Skeletal muscle satellite cell (primary cell): ENCODE measurements at regions not wholly inside any gene's neighbourhood (a gene's known extent, or its start where the extent isn't known, plus 50 kb on each side); places are given as distances from the start of the nearest gene placed in this dataset.
A peak's percentile ranks its signal among the peaks of the same experiment; 100 is the strongest.
"Not testable (repeated sequence)": the region's sequence is repeated elsewhere in the genome, so short reads cannot be mapped to it uniquely, and the experiment has no call there.

ENCODE experiments used
- H3K27me3 ChIP-seq: 2 replicates; pipeline ENCODE4 v1.7.0; 2013; ENCODE audit warnings: low read length; ENCODE audit not compliant: control insufficient read depth, insufficient read depth
- H3K36me3 ChIP-seq: 2 replicates; pipeline ENCODE4 v1.7.0; 2013; ENCODE audit warnings: mild to moderate bottlenecking, control low read depth, low read length; ENCODE audit not compliant: insufficient read depth
- H3K4me1 ChIP-seq: 2 replicates; pipeline ENCODE4 v1.7.0; 2013; ENCODE audit warnings: low read length; ENCODE audit not compliant: control insufficient read depth, insufficient read depth
- H3K4me2 ChIP-seq: 2 replicates; pipeline ENCODE4 v1.7.0; 2013; ENCODE audit warnings: mild to moderate bottlenecking, low read length
- H3K4me3 ChIP-seq: 2 replicates; pipeline ENCODE4 v1.7.0; 2013; ENCODE audit warnings: low read length
- H3K9ac ChIP-seq: 2 replicates; pipeline ENCODE4 v1.7.0; 2013; ENCODE audit warnings: mild to moderate bottlenecking, low read depth, low read length, moderate library complexity
- H3K9me3 ChIP-seq: replicated peaks from 2 replicates; pipeline ENCODE4 v1.7.0; 2013; ENCODE audit warnings: mild to moderate bottlenecking, control low read depth, low read length

- H3K36me3 ChIP-seq, result no peaks in the 10 kb centered on the region
- H3K27me3 ChIP-seq, result no peaks in the 10 kb centered on the region
- no peaks in the 10 kb centered on the region for H3K4me1 ChIP-seq
- H3K9me3 ChIP-seq, result no peaks in the 10 kb centered on the region
- H3K4me2 ChIP-seq, result no peak overlapping the region
- no peak overlapping the region for H3K4me3 ChIP-seq
- no peak overlapping the region for H3K9ac ChIP-seq
Observed at GRCh38 chr10:18868919-18869318, 179.7 kb upstream of the MALRD1 start.

- no peaks in the 10 kb centered on the region for H3K4me1 ChIP-seq
- H3K27me3 ChIP-seq, result no peaks in the 10 kb centered on the region
- H3K4me2 ChIP-seq, result no peak overlapping the region
- no peaks in the 10 kb centered on the region for H3K9me3 ChIP-seq
- no peak overlapping the region for H3K9ac ChIP-seq
- no peak overlapping the region for H3K4me3 ChIP-seq
- H3K36me3 ChIP-seq, result no peaks in the 10 kb centered on the region
Observed at GRCh38 chr10:18875477-18875876, 173.1 kb upstream of the MALRD1 start.

GRCh38 chr10:18879284-18879683, 169.3 kb upstream of the MALRD1 start:
- no peaks in the 10 kb centered on the region for H3K4me1 ChIP-seq
- no peak overlapping the region for H3K4me2 ChIP-seq
- H3K27me3 ChIP-seq, result no peaks in the 10 kb centered on the region
- H3K36me3 ChIP-seq, result no peaks in the 10 kb centered on the region
- no peak overlapping the region for H3K4me3 ChIP-seq
- H3K9me3 ChIP-seq, result no peaks in the 10 kb centered on the region
- no peak overlapping the region for H3K9ac ChIP-seq

GRCh38 chr10:18880530-18880929, 168.1 kb upstream of the MALRD1 start:
- H3K4me3 ChIP-seq, result no peak overlapping the region
- H3K4me2 ChIP-seq, result no peak overlapping the region
- H3K9me3 ChIP-seq, result no peaks in the 10 kb centered on the region
- no peaks in the 10 kb centered on the region for H3K4me1 ChIP-seq
- H3K27me3 ChIP-seq, result no peaks in the 10 kb centered on the region
- no peaks in the 10 kb centered on the region for H3K36me3 ChIP-seq
- no peak overlapping the region for H3K9ac ChIP-seq

GRCh38 chr10:18886102-18886501, 162.5 kb upstream of the MALRD1 start:
- Histone ChIP-seq H3K27me3 (no peaks in the 10 kb centered on the region), H3K36me3 (no peaks in the 10 kb centered on the region), H3K4me2 (no peak overlapping the region), H3K4me1 (no peaks in the 10 kb centered on the region), H3K9ac (no peak overlapping the region), H3K4me3 (no peak overlapping the region), H3K9me3 (no peaks in the 10 kb centered on the region)

GRCh38 chr10:18906636-18907035, 142.0 kb upstream of the MALRD1 start:
- peaks cover 13% of the 10 kb centered on the region for H3K4me1 ChIP-seq
- no peaks in the 10 kb centered on the region for H3K27me3 ChIP-seq
- H3K9ac ChIP-seq, result no peak overlapping the region
- no peaks in the 10 kb centered on the region for H3K36me3 ChIP-seq
- H3K4me3 ChIP-seq, result no peak overlapping the region
- H3K9me3 ChIP-seq, result no peaks in the 10 kb centered on the region
- peak overlapping the region; percentile 33 for H3K4me2 ChIP-seq

GRCh38 chr10:18917431-18917830, 131.2 kb upstream of the MALRD1 start:
- not testable (repeated sequence) for H3K36me3 ChIP-seq, H3K4me3 ChIP-seq, H3K4me1 ChIP-seq

GRCh38 chr10:18918532-18918931, 130.1 kb upstream of the MALRD1 start:
- Histone ChIP-seq H3K9ac (no peak overlapping the region), H3K4me3 (no peak overlapping the region), H3K9me3 (no peaks in the 10 kb centered on the region), H3K4me2 (peak overlapping the region; percentile 39), H3K27me3 (no peaks in the 10 kb centered on the region), H3K4me1 (peaks cover 10% of the 10 kb centered on the region), H3K36me3 (no peaks in the 10 kb centered on the region)

More at GRCh38 chr10:18917431-18917830, 131.2 kb upstream of the MALRD1 start:
- not testable (repeated sequence) for H3K9ac ChIP-seq, H3K9me3 ChIP-seq, H3K27me3 ChIP-seq, H3K4me2 ChIP-seq

- Histone ChIP-seq H3K36me3 (no peaks in the 10 kb centered on the region), H3K27me3 (no peaks in the 10 kb centered on the region)
Observed at GRCh38 chr10:18949391-18949790, 99.2 kb upstream of the MALRD1 start.

GRCh38 chr10:18951072-18951823, 97.4 kb upstream of the MALRD1 start:
- H3K4me3 ChIP-seq, H3K4me2 ChIP-seq, H3K36me3 ChIP-seq, H3K27me3 ChIP-seq, H3K9ac ChIP-seq, H3K4me1 ChIP-seq, H3K9me3 ChIP-seq: not testable (repeated sequence)

More at GRCh38 chr10:18949391-18949790, 99.2 kb upstream of the MALRD1 start:
- H3K4me2 ChIP-seq, result no peak overlapping the region
- peaks cover 9% of the 10 kb centered on the region for H3K4me1 ChIP-seq
- H3K9ac ChIP-seq, result no peak overlapping the region
- H3K4me3 ChIP-seq, result no peak overlapping the region
- H3K9me3 ChIP-seq, result no peaks in the 10 kb centered on the region

- Histone ChIP-seq H3K36me3 (no peaks in the 10 kb centered on the region), H3K27me3 (no peaks in the 10 kb centered on the region), H3K9me3 (peaks cover 5% of the 10 kb centered on the region), H3K9ac (no peak overlapping the region), H3K4me1 (peaks cover 3% of the 10 kb centered on the region), H3K4me2 (no peak overlapping the region), H3K4me3 (no peak overlapping the region)
Observed at GRCh38 chr10:18955061-18955460, 93.5 kb upstream of the MALRD1 start.

GRCh38 chr10:18959369-18959768, 89.2 kb upstream of the MALRD1 start:
- Histone ChIP-seq H3K9me3 (peaks cover 5% of the 10 kb centered on the region), H3K4me3 (no peak overlapping the region), H3K9ac (no peak overlapping the region), H3K4me2 (no peak overlapping the region), H3K4me1 (no peaks in the 10 kb centered on the region), H3K27me3 (no peaks in the 10 kb centered on the region), H3K36me3 (no peaks in the 10 kb centered on the region)
